ENCODE measurements at regions not wholly inside any gene's neighbourhood (a gene's known extent, or its start where the extent isn't known, plus 50 kb on each side); places are given as distances from the start of the nearest gene placed in this dataset.

- no peaks in the 10 kb centered on the region for H3K79me1 ChIP-seq (ENCODE audit: low read depth, low read length)
- H4K8ac ChIP-seq (ENCODE audit: extremely low read depth, insufficient read depth, low read length), result no peak overlapping the region
- no peak for FAIRE-seq
- no peaks in the 10 kb centered on the region for H3K4me1 ChIP-seq (replicated peaks in 1 of 4; ENCODE audit: control insufficient read depth in 3 of 4, insufficient read depth in 4 of 4, low read length in 3 of 4)
- no peak overlapping the region for H3K56ac ChIP-seq (replicated peaks; ENCODE audit: insufficient read length, low read depth, low read length)
- no peak overlapping the region for H3K23ac ChIP-seq (ENCODE audit: insufficient read length)
- no peak overlapping the region for H3K4me2 ChIP-seq (ENCODE audit: insufficient read depth in 1 of 2, low read depth in 2 of 2, low read length in 2 of 2)
- H4K20me1 ChIP-seq (replicated peaks in 1 of 2; ENCODE audit: control insufficient read depth in 1 of 2, insufficient read depth in 2 of 2, low read length in 2 of 2), result no peaks in the 10 kb centered on the region
- no peak overlapping the region for H4K91ac ChIP-seq (replicated peaks; ENCODE audit: insufficient read length, low read length)
- no peak overlapping the region for H3K4me3 ChIP-seq (ENCODE audit: extremely low read depth in 1 of 4, insufficient read depth in 2 of 4, low read depth in 3 of 4, low read length in 4 of 4)
- no peaks in the 10 kb centered on the region for H3K36me3 ChIP-seq (ENCODE audit: control insufficient read depth in 2 of 4, insufficient read depth in 4 of 4, low read length in 3 of 4)
- WGBS, 2 experiments (ENCODE audit: extremely low coverage in 1 of 2, insufficient coverage in 1 of 2, insufficient read length in 1 of 2, insufficient replicate concordance in 2 of 2, low coverage in 1 of 2, low lambda C conversion rate in 2 of 2, missing lambda C conversion rate in 1 of 2), result 95% methylated on average over 2 of the region's 2 CpGs; no CpG with 5 or more reads in 1 of the 2 experiments
- no peak overlapping the region for H3K4ac ChIP-seq (replicated peaks; ENCODE audit: insufficient read length, low read depth, low read length)
- no peak overlapping the region for H2AK5ac ChIP-seq (ENCODE audit: low read depth, low read length)
- ChIA-PET POLR2A (ENCODE audit: partially characterized antibody) (no interaction called here), CTCF (ENCODE audit: partially characterized antibody) (interaction anchor here (0.7 kb wide), 1 partner anchor 36 kb away, joined by 3 read pairs; no protein-coding TSS in a partner anchor)
- no peaks in the 10 kb centered on the region for H3K23me2 ChIP-seq (ENCODE audit: low read depth, low read length)
- no peak overlapping the region for H2BK12ac ChIP-seq (ENCODE audit: low read depth, low read length)
- no peaks in the 10 kb centered on the region for H3K27me3 ChIP-seq (replicated peaks in 1 of 4; ENCODE audit: control insufficient read depth in 3 of 4, extremely low read depth in 1 of 4, insufficient read depth in 3 of 4, low read length in 3 of 4)
- no peak overlapping the region for H2BK120ac ChIP-seq (replicated peaks; ENCODE audit: low read depth, low read length)
- H3K9me3 ChIP-seq (ENCODE audit: insufficient read depth in 2 of 2, low read depth in 1 of 2, low read length in 1 of 2), result no peaks in the 10 kb centered on the region
- H3K27ac ChIP-seq (ENCODE audit: low read depth, low read length), result no peak overlapping the region
- no peak overlapping the region for H2AFZ ChIP-seq (ENCODE audit: low read length)
- no peak overlapping the region for H2BK15ac ChIP-seq (ENCODE audit: low read length)
- H2BK5ac ChIP-seq (ENCODE audit: low read depth, low read length), result no peak overlapping the region
- H3K79me2 ChIP-seq (ENCODE audit: control insufficient read depth in 1 of 2, insufficient read depth in 2 of 2, low read length in 2 of 2), result no peaks in the 10 kb centered on the region
- H3K14ac ChIP-seq (ENCODE audit: insufficient read length), result no peak overlapping the region
- no peak for DNase-seq (ENCODE audit: low read depth in 1 of 2, low spot score in 2 of 2)
- no peak overlapping the region for H3K18ac ChIP-seq (ENCODE audit: extremely low read depth, low read length)
- H2BK20ac ChIP-seq (ENCODE audit: low read length), result no peak overlapping the region
- no peak overlapping the region for H4K5ac ChIP-seq (ENCODE audit: insufficient read length, low read depth, low read length)
- H3K9ac ChIP-seq (replicated peaks in 1 of 4; ENCODE audit: extremely low read depth in 1 of 4, low read depth in 3 of 4, low read length in 3 of 4), result no peak overlapping the region
- TF ChIP-seq JUN (IDR thresholded peaks at IDR 0.05; ENCODE audit: low read depth, low read length) (no peak), USF2 (IDR thresholded peaks at IDR 0.05; ENCODE audit: low read length) (no peak), KDM5A (IDR thresholded peaks at IDR 0.05; ENCODE audit: low read length) (no peak), CBX8 (IDR thresholded peaks at IDR 0.05; ENCODE audit: borderline replicate concordance, low read depth, low read length) (no peak), ASH2L (IDR thresholded peaks at IDR 0.05; ENCODE audit: low read length) (no peak), ATF3 (IDR thresholded peaks at IDR 0.05; ENCODE audit: insufficient read depth, low read depth, low read length) (no peak), SAP30 (IDR thresholded peaks at IDR 0.05; ENCODE audit: insufficient read depth, insufficient replicate concordance, low read length) (no peak), SIN3A (conservative IDR thresholded peaks at IDR 0.05 in 1 of 2, IDR thresholded peaks at IDR 0.05 in 1 of 2; ENCODE audit: low read depth in 1 of 2, low read length in 2 of 2) (no peak), KDM4A (IDR thresholded peaks at IDR 0.05; ENCODE audit: low read depth, low read length, severe bottlenecking) (no peak), SUZ12 (IDR thresholded peaks at IDR 0.05; ENCODE audit: low read length) (no peak), TCF12 (IDR thresholded peaks at IDR 0.05; ENCODE audit: low read depth, low read length) (no peak), SP4 (IDR thresholded peaks at IDR 0.05; ENCODE audit: low read length) (no peak), MAX (IDR thresholded peaks at IDR 0.05) (no peak)
Observed at GRCh38 chr6:153698637-153699036, 340.4 kb upstream of the OPRM1 start.
